KMS-11 (cell line): ENCODE measurements at regions not wholly inside any gene's neighbourhood (a gene's known extent, or its start where the extent isn't known, plus 50 kb on each side); places are given as distances from the start of the nearest gene placed in this dataset.
"Not testable (repeated sequence)": the region's sequence is repeated elsewhere in the genome, so short reads cannot be mapped to it uniquely, and the experiment has no call there.

Experiments
- H2AFZ ChIP-seq: fragments of 200-600 bp; sonication (generic); 2 replicates; pipeline ENCODE4 v1.6.1; 2016; ENCODE audit warnings: antibody characterized with exemption, mixed run types, low read depth
- H3K27ac ChIP-seq: fragments of 200-600 bp; sonication (generic); 2 replicates; pipeline ENCODE4 v1.6.1; 2016; ENCODE audit warnings: mild to moderate bottlenecking, mixed run types
- H3K27me3 ChIP-seq: fragments of 200-600 bp; sonication (generic); 2 replicates; pipeline ENCODE4 v1.6.1; 2017; ENCODE audit warnings: mild to moderate bottlenecking, low read depth, mixed run types, moderate library complexity; ENCODE audit not compliant: insufficient read depth
- H3K36me3 ChIP-seq: fragments of 200-600 bp; sonication (generic); 2 replicates; pipeline ENCODE4 v1.6.1; 2017; ENCODE audit warnings: mild to moderate bottlenecking, mixed run types; ENCODE audit not compliant: insufficient read depth
- H3K4me1 ChIP-seq: fragments of 200-600 bp; sonication (generic); 2 replicates; pipeline ENCODE4 v1.6.1; 2016; ENCODE audit warnings: mild to moderate bottlenecking, low read depth, mixed run types; ENCODE audit not compliant: poor library complexity, severe bottlenecking
- H3K4me2 ChIP-seq: fragments of 200-600 bp; sonication (generic); 2 replicates; pipeline ENCODE4 v1.7.0; 2016; ENCODE audit warnings: mild to moderate bottlenecking, mixed run types
- H3K4me3 ChIP-seq: fragments of 200-600 bp; sonication (generic); IDR thresholded peaks from 2 replicates; pipeline ENCODE4 v1.6.1; 2017; ENCODE audit warnings: low read depth, low read length, mixed read lengths; ENCODE audit not compliant: insufficient read depth
- H3K79me2 ChIP-seq: fragments of 200-600 bp; sonication (generic); 2 replicates; pipeline ENCODE4 v1.6.1; 2016; ENCODE audit warnings: low read depth, mixed run types; ENCODE audit not compliant: insufficient read depth
- H3K9ac ChIP-seq: fragments of 200-600 bp; sonication (generic); 2 replicates; pipeline ENCODE4 v1.6.1; 2016; ENCODE audit warnings: mild to moderate bottlenecking, mixed run types
- H4K20me1 ChIP-seq: fragments of 200-600 bp; sonication (generic); 2 replicates; pipeline ENCODE4 v1.6.1; 2016; ENCODE audit warnings: mild to moderate bottlenecking, mixed run types; ENCODE audit not compliant: insufficient read depth

- H3K27ac ChIP-seq, H3K79me2 ChIP-seq, H3K27me3 ChIP-seq, H2AFZ ChIP-seq, H3K9ac ChIP-seq, H3K4me2 ChIP-seq, H4K20me1 ChIP-seq, H3K4me1 ChIP-seq, H3K4me3 ChIP-seq, H3K36me3 ChIP-seq: not testable (repeated sequence)
Measured at GRCh38 chr2:111338474-111338873, 217.8 kb downstream of the BCL2L11 start.

- not testable (repeated sequence) for H3K27me3 ChIP-seq, H3K9ac ChIP-seq, H3K4me3 ChIP-seq, H4K20me1 ChIP-seq, H3K4me2 ChIP-seq, H2AFZ ChIP-seq, H3K27ac ChIP-seq, H3K4me1 ChIP-seq, H3K36me3 ChIP-seq, H3K79me2 ChIP-seq
Measured at GRCh38 chr2:111339476-111339875, 218.8 kb downstream of the BCL2L11 start.

- H3K4me1 ChIP-seq, H3K27ac ChIP-seq, H3K27me3 ChIP-seq: not testable (repeated sequence)
Measured at GRCh38 chr2:111344590-111344989, 223.9 kb downstream of the BCL2L11 start.

GRCh38 chr2:111345439-111345838 is 224.7 kb downstream of the BCL2L11 start:
- H3K4me1 ChIP-seq, H4K20me1 ChIP-seq, H3K27ac ChIP-seq, H3K4me3 ChIP-seq, H3K4me2 ChIP-seq, H3K27me3 ChIP-seq, H3K9ac ChIP-seq, H3K36me3 ChIP-seq, H3K79me2 ChIP-seq, H2AFZ ChIP-seq: not testable (repeated sequence)

More at GRCh38 chr2:111344590-111344989, 223.9 kb downstream of the BCL2L11 start:
- H3K4me2 ChIP-seq, H3K79me2 ChIP-seq, H3K9ac ChIP-seq, H3K4me3 ChIP-seq, H2AFZ ChIP-seq, H4K20me1 ChIP-seq, H3K36me3 ChIP-seq: not testable (repeated sequence)

- not testable (repeated sequence) for H4K20me1 ChIP-seq, H3K79me2 ChIP-seq, H3K27me3 ChIP-seq, H3K27ac ChIP-seq, H3K4me1 ChIP-seq, H3K36me3 ChIP-seq, H3K4me3 ChIP-seq, H3K4me2 ChIP-seq, H2AFZ ChIP-seq, H3K9ac ChIP-seq
Measured at GRCh38 chr2:111346018-111346930, 225.6 kb downstream of the BCL2L11 start.

- not testable (repeated sequence) for H3K36me3 ChIP-seq, H3K9ac ChIP-seq, H3K4me3 ChIP-seq, H2AFZ ChIP-seq, H3K4me2 ChIP-seq, H3K27me3 ChIP-seq, H3K79me2 ChIP-seq, H4K20me1 ChIP-seq, H3K27ac ChIP-seq, H3K4me1 ChIP-seq
Measured at GRCh38 chr2:111347695-111348094, 227.0 kb downstream of the BCL2L11 start.

GRCh38 chr2:111348316-111348715 is 227.6 kb downstream of the BCL2L11 start:
- H3K79me2 ChIP-seq, H3K27me3 ChIP-seq, H3K4me3 ChIP-seq, H3K27ac ChIP-seq, H3K4me1 ChIP-seq, H3K9ac ChIP-seq, H3K4me2 ChIP-seq, H2AFZ ChIP-seq, H4K20me1 ChIP-seq, H3K36me3 ChIP-seq: not testable (repeated sequence)

- not testable (repeated sequence) for H3K4me2 ChIP-seq, H4K20me1 ChIP-seq
Measured at GRCh38 chr2:111355022-111355817, 234.5 kb downstream of the BCL2L11 start.

GRCh38 chr2:111355823-111356511 is 235.3 kb downstream of the BCL2L11 start:
- H3K27ac ChIP-seq, H3K79me2 ChIP-seq, H2AFZ ChIP-seq, H3K4me2 ChIP-seq, H3K27me3 ChIP-seq, H3K36me3 ChIP-seq, H3K9ac ChIP-seq, H3K4me1 ChIP-seq, H4K20me1 ChIP-seq, H3K4me3 ChIP-seq: not testable (repeated sequence)

More at GRCh38 chr2:111355022-111355817, 234.5 kb downstream of the BCL2L11 start:
- H3K9ac ChIP-seq, H3K36me3 ChIP-seq, H3K79me2 ChIP-seq, H2AFZ ChIP-seq, H3K27me3 ChIP-seq, H3K4me1 ChIP-seq, H3K4me3 ChIP-seq, H3K27ac ChIP-seq: not testable (repeated sequence)
